GM20431 (cell line): ENCODE measurements at regions not wholly inside any gene's neighbourhood (a gene's known extent, or its start where the extent isn't known, plus 50 kb on each side); places are given as distances from the start of the nearest gene placed in this dataset.
"Not testable (repeated sequence)": the region's sequence is repeated elsewhere in the genome, so short reads cannot be mapped to it uniquely, and the experiment has no call there.

Source experiments
- in situ Hi-C: fragments of 300-500 bp; cut with MseI, MboI; formaldehyde crosslinking; loops from one replicate; pipeline ENCODE4 v1.15.0; 2020; ENCODE audit warnings: low sequenced_read_pairs; ENCODE audit not compliant: unreplicated experiment

- in situ Hi-C loops: no loop called here
Observed at GRCh38 chr19:33998739-33999345, 173.5 kb upstream of the LSM14A start.

- in situ Hi-C loops: no loop called here
Observed at GRCh38 chr19:34017024-34017423, 155.3 kb upstream of the LSM14A start.

- in situ Hi-C loops: no loop called here
Observed at GRCh38 chr19:34017601-34018000, 154.7 kb upstream of the LSM14A start.

- in situ Hi-C loops: no loop called here
Observed at GRCh38 chr19:34018546-34018945, 153.8 kb upstream of the LSM14A start.

- in situ Hi-C loops: no loop called here
Observed at GRCh38 chr19:34023381-34023780, 148.9 kb upstream of the LSM14A start.

GRCh38 chr19:34033880-34034279 lies 138.4 kb upstream of the LSM14A start:
- in situ Hi-C loops: no loop called here

GRCh38 chr19:34034318-34034846 lies 137.9 kb upstream of the LSM14A start:
- in situ Hi-C loops: no loop called here

GRCh38 chr19:34041925-34042521 lies 130.3 kb upstream of the LSM14A start:
- in situ Hi-C loops: no loop called here

- in situ Hi-C loops: no loop called here
Observed at GRCh38 chr19:34044021-34044420, 128.3 kb upstream of the LSM14A start.

GRCh38 chr19:34049944-34050343 lies 122.4 kb upstream of the LSM14A start:
- in situ Hi-C loops: no loop called here

- in situ Hi-C loops: not testable (repeated sequence)
Observed at GRCh38 chr19:34050430-34050829, 121.9 kb upstream of the LSM14A start.

GRCh38 chr19:34051255-34051654 lies 121.0 kb upstream of the LSM14A start:
- in situ Hi-C loops: no loop called here

- in situ Hi-C loops: no loop called here
Observed at GRCh38 chr19:34057155-34057554, 115.1 kb upstream of the LSM14A start.

GRCh38 chr19:34066007-34066643 lies 106.2 kb upstream of the LSM14A start:
- in situ Hi-C loops: no loop called here

GRCh38 chr19:34067861-34068271 lies 104.4 kb upstream of the LSM14A start:
- in situ Hi-C loops: no loop called here

- in situ Hi-C loops: loop anchor here (25.0 kb wide), 1 partner anchor 288 kb away; the partner anchor contains the start of gene KCTD15
Observed at GRCh38 chr19:34075661-34076091, 96.6 kb upstream of the LSM14A start.

GRCh38 chr19:34082289-34083077 lies 89.8 kb upstream of the LSM14A start:
- in situ Hi-C loops: loop anchor here (25.0 kb wide), 1 partner anchor 295 kb away; the partner anchor contains the start of gene KCTD15

GRCh38 chr19:34084396-34085145 lies 87.7 kb upstream of the LSM14A start:
- in situ Hi-C loops: loop anchor here (25.0 kb wide), 1 partner anchor 297 kb away; the partner anchor contains the start of gene KCTD15

- in situ Hi-C loops: loop anchor here (25.0 kb wide), 1 partner anchor 298 kb away; the partner anchor contains the start of gene KCTD15
Observed at GRCh38 chr19:34085336-34085735, 87.0 kb upstream of the LSM14A start.
